GM18508 (cell line): ENCODE measurements at regions not wholly inside any gene's neighbourhood (a gene's known extent, or its start where the extent isn't known, plus 50 kb on each side); places are given as distances from the start of the nearest gene placed in this dataset.

Source experiments
- ATAC-seq: cut with Tn5 transposase; IDR thresholded peaks from one replicate; pipeline ENCODE4 v1.9.1; 2021; ENCODE audit warnings: moderate number of reproducible peaks; ENCODE audit not compliant: insufficient read depth, unreplicated experiment

- no peak for ATAC-seq
Measured at GRCh38 chr13:39159393-39159792, 121.1 kb downstream of the NHLRC3 start.

GRCh38 chr13:39159846-39160370, 121.7 kb downstream of the NHLRC3 start:
- ATAC-seq, result no peak

GRCh38 chr13:39167018-39167417, 128.8 kb downstream of the NHLRC3 start:
- no peak for ATAC-seq

GRCh38 chr13:39170711-39171110, 132.5 kb downstream of the NHLRC3 start:
- no peak for ATAC-seq

GRCh38 chr13:39185326-39185725, 147.1 kb downstream of the NHLRC3 start:
- no peak for ATAC-seq

- ATAC-seq, result no peak
Measured at GRCh38 chr13:39186205-39186875, 148.1 kb downstream of the NHLRC3 start.

- no peak for ATAC-seq
Measured at GRCh38 chr13:39189778-39190177, 151.5 kb downstream of the NHLRC3 start.

GRCh38 chr13:39196965-39197646, 158.8 kb downstream of the NHLRC3 start:
- peak; percentile 79 for ATAC-seq

GRCh38 chr13:39197647-39198007, 159.4 kb downstream of the NHLRC3 start:
- peak; percentile 5 for ATAC-seq

GRCh38 chr13:39200249-39200910, 162.1 kb downstream of the NHLRC3 start:
- no peak for ATAC-seq

GRCh38 chr13:39201180-39201579, 162.9 kb downstream of the NHLRC3 start:
- no peak for ATAC-seq

GRCh38 chr13:39202746-39203145, 164.5 kb downstream of the NHLRC3 start:
- no peak for ATAC-seq

- ATAC-seq, result no peak
Measured at GRCh38 chr13:39208636-39209035, 170.4 kb downstream of the NHLRC3 start.

GRCh38 chr13:39209731-39210531, 171.7 kb downstream of the NHLRC3 start:
- no peak for ATAC-seq

- ATAC-seq, result no peak
Measured at GRCh38 chr13:39210961-39211534, 172.8 kb downstream of the NHLRC3 start.

GRCh38 chr13:39215971-39216370, 177.7 kb downstream of the NHLRC3 start:
- no peak for ATAC-seq

GRCh38 chr13:39217471-39217870, 179.2 kb downstream of the NHLRC3 start:
- no peak for ATAC-seq

GRCh38 chr13:39224671-39225240, 186.5 kb downstream of the NHLRC3 start:
- ATAC-seq, result no peak

GRCh38 chr13:39225860-39226259, 187.6 kb downstream of the NHLRC3 start:
- no peak for ATAC-seq

GRCh38 chr13:39226359-39226758, 188.1 kb downstream of the NHLRC3 start:
- ATAC-seq, result no peak
